ENCODE measurements at regions not wholly inside any gene's neighbourhood (a gene's known extent, or its start where the extent isn't known, plus 50 kb on each side); places are given as distances from the start of the nearest gene placed in this dataset.

DNA sequence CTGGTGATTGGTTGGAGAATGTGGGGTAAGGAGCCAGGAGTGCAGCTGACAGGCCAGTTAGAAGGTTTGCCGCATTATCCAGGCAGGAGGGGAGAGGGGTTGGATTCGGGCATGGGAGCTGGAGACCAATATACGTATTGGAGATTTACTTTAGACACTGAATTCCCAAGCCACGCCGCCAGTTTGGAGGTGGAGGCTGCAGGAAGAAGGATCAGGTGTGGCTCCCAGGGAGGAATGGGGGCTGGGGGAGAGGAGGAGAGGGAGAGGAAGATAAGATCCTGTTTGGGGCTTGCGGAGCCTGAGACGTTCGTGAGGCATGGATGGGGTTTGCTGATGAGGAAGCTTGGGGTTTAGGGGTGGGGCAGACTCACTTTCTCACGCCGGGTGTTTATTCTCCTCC is 155.1 kb upstream of the IGSF21 start:
- Mint-ChIP-seq H3K4me3 (no peak overlapping the region), H3K36me3 (ENCODE audit: insufficient read depth in 2 of 2) (no peaks in the 10 kb centered on the region), H3K4me1 (ENCODE audit: low read depth) (peaks cover 4% of the 10 kb centered on the region), H3K27me3 (ENCODE audit: low read depth) (peaks cover 19% of the 10 kb centered on the region), H3K9me3 (no peaks in the 10 kb centered on the region), H3K27ac (no peak overlapping the region)
- DNase-seq = no peak
- ATAC-seq (replicated peaks in 1 of 2) = no peak

DNA sequence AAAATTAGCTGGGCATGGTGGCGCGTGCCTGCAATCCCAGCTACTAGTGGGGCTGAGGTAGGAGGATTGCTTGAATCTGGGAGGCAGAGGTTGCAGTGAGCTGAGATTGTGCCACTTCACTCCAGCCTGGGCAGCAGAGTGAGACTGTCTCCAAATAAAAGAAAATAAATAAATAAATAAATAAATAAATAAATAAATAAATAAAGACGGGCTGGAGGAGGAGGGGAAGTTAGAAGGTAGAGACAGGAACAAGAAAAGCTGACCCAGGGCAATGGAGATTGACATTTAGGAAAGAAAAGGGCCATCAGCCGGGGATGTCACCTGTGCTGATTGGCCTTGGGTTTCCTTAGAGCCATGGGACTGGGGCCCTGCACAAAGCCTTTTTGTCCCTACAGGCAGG is 153.7 kb upstream of the IGSF21 start:
- Mint-ChIP-seq H3K9me3 (no peaks in the 10 kb centered on the region), H3K4me1 (ENCODE audit: low read depth) (peaks cover 9% of the 10 kb centered on the region), H3K27me3 (ENCODE audit: low read depth) (peaks cover 24% of the 10 kb centered on the region), H3K27ac (no peak overlapping the region), H3K36me3 (ENCODE audit: insufficient read depth in 2 of 2) (no peaks in the 10 kb centered on the region), H3K4me3 (no peak overlapping the region)
- ATAC-seq (replicated peaks in 1 of 2) = no peak
- DNase-seq = no peak

DNA sequence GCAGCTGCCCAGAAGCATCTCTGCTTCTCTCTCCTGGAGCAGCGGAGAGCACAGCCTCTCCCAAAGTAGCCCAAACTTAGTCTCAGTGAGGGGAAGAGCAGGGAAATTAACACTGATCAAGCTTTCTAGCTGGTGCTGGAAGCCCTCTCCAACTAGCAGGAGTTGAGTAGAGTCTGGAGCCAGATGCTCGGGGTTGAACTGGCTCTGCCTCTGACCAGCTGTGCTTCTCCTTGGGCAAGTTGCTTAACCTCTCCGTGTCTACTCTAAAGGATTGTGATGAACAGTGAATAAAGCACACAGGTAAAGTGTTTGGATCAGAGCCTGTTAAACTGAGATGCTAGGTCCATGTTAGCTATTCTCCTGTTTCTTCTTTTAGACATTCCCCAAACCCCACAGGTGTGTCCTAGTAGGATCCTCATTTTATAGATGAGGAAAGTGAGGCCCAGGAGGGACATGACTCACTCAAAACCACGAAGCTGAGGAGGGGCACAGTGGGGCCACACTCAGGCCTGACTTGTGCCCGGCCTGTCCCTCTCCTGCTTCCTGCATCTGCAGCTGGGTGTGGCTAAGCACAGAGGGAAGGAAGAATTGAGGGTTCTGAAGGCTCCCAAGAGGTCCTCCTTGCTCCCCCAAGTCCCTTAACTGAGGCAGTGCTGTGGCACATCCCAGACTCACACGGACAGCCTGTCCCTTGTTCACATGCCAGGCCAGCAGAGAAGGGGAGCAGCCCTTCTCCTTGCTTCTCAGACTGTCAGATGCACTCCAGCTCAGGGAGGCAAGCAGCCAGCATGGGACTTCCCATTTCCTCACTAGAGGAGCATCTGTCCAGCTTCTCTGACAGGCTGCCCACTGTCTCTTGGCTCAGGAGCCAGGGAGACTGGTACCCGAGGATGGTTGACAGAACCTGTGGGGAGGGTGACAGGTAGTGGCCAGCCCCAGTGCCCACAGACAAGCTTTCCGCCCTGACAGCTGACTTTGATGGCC is 152.0 kb upstream of the IGSF21 start:
- ATAC-seq (replicated peaks in 1 of 2) = no peak
- Mint-ChIP-seq H3K27me3 (ENCODE audit: low read depth) (peaks cover 27% of the 10 kb centered on the region), H3K36me3 (ENCODE audit: insufficient read depth in 2 of 2) (no peaks in the 10 kb centered on the region), H3K27ac (no peak overlapping the region), H3K9me3 (no peaks in the 10 kb centered on the region), H3K4me3 (no peak overlapping the region), H3K4me1 (ENCODE audit: low read depth) (peaks cover 11% of the 10 kb centered on the region)
- DNase-seq = no peak

DNA sequence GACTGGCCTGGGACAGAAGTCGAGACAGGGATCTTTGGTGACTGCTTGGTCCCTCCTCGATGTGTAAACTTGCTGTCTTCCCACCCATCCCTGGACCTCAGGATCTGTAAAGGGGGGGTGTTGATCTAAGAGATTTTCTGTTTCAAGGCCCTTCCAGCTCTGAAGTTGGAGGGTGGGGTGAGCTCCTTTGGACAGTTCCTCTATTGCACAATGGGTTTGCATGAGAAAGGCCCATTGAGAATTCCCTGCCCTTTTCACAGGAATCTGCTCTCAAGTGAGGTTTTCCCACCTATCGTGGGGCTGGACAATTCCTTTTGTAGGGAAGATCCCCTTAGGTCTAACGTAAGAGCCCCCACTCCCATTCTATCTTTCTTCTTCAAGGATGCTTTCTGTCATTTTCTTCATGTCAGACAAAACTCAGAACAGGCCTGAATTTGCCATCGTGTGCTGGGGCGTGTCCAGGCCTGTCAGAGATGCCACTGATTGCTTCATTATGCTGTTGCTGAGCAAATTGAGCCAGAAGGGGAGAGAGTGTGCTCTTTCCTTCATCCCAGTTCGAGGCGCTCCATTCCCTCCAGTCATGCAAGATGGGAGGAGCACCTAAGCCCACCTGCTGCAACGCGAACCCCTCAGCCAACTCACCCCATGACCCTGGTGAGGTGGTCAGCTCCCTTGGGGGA is 149.9 kb upstream of the IGSF21 start:
- Mint-ChIP-seq H3K27ac (no peak overlapping the region), H3K36me3 (ENCODE audit: insufficient read depth in 2 of 2) (no peaks in the 10 kb centered on the region), H3K4me1 (ENCODE audit: low read depth) (peaks cover 11% of the 10 kb centered on the region), H3K4me3 (no peak overlapping the region), H3K27me3 (ENCODE audit: low read depth) (peaks cover 15% of the 10 kb centered on the region), H3K9me3 (no peaks in the 10 kb centered on the region)
- DNase-seq (no peak), ATAC-seq (replicated peaks in 1 of 2) (no peak)

DNA sequence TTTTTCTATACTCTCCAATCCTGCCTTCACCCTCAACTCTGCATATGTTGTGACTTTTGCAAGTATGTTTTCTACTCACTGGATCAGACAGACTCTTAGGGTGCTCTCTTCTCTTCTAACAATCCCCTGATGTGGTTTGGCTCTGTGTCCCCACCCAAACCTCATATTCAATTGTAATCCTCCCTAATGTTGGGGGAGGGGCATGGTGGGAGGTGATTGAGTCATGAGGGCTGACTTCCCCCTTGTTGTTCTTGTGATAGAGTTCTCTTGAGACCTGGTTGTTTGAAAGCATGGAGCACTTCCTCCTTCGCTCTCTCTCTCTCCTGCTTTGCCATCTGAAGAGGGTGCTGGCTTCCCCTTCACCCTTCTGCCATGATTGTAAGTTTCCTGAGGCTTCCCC is 148.9 kb upstream of the IGSF21 start:
- H3K36me3 Mint-ChIP-seq (ENCODE audit: insufficient read depth in 2 of 2) = no peaks in the 10 kb centered on the region
- H3K27ac Mint-ChIP-seq = no peak overlapping the region
- DNase-seq (no peak), ATAC-seq (replicated peaks in 1 of 2) (no peak)
- no peaks in the 10 kb centered on the region for H3K9me3 Mint-ChIP-seq
- peaks cover 8% of the 10 kb centered on the region for H3K27me3 Mint-ChIP-seq (ENCODE audit: low read depth)
- no peak overlapping the region for H3K4me3 Mint-ChIP-seq
- H3K4me1 Mint-ChIP-seq (ENCODE audit: low read depth) = peaks cover 11% of the 10 kb centered on the region

DNA sequence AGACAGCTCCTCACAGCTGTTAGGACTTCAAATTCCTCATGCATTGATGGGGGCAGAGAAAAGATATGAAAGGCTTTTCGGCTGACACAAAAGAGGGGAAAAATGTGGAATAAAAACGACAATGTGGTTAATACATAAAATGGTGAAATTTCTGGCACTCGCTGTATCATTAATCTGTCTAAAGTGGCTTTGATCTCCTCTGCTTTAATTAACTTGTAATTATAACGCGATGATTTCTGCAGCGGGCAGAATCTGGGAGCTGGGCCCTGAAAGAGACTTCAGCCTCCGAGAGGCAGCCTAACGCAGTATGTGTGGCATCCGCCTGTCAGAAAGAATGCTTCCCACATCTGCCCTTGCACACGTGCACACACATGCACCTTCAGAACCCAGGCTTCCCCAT is 144.1 kb upstream of the IGSF21 start:
- peaks cover 6% of the 10 kb centered on the region for H3K4me1 Mint-ChIP-seq (ENCODE audit: low read depth)
- ATAC-seq (replicated peaks in 1 of 2) (no peak), DNase-seq (no peak)
- no peaks in the 10 kb centered on the region for H3K36me3 Mint-ChIP-seq (ENCODE audit: insufficient read depth in 2 of 2)
- H3K4me3 Mint-ChIP-seq = no peak overlapping the region
- H3K27ac Mint-ChIP-seq = no peak overlapping the region
- no peaks in the 10 kb centered on the region for H3K9me3 Mint-ChIP-seq
- H3K27me3 Mint-ChIP-seq (ENCODE audit: low read depth) = peaks cover 17% of the 10 kb centered on the region

DNA sequence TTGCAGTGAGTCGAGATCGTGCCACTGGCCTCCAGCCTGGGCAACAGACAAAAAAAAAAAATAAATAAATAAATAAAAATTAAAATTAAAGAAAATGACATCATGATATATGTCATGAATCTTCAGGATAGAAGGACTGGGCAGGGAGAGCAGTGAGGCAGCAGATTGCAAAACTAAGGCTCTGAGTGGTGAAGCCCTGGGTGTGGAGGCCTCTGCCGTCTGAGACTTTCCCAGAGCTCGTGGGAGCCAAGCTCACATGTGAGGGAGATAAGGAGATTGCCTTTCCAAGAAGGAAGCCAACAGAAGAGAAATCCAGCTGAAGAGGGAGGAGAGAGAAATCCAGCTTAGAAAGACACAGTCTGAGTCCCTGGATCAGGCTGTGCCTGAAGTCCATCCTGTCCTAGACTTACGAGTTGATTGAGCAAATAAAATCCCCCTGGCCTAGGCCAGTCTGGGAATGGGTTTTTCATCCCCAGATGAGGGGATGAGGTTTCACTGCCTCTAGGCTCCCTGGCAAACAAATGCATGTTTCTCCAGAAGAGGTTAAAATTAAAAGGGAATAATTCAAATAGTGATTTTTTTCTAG is 142.0 kb upstream of the IGSF21 start:
- no peak for DNase-seq
- peaks cover 10% of the 10 kb centered on the region for H3K27me3 Mint-ChIP-seq (ENCODE audit: low read depth)
- no peak for ATAC-seq (replicated peaks in 1 of 2)
- H3K36me3 Mint-ChIP-seq (ENCODE audit: insufficient read depth in 2 of 2) = no peaks in the 10 kb centered on the region
- no peaks in the 10 kb centered on the region for H3K4me1 Mint-ChIP-seq (ENCODE audit: low read depth)
- no peak overlapping the region for H3K27ac Mint-ChIP-seq
- H3K9me3 Mint-ChIP-seq = no peaks in the 10 kb centered on the region
- no peak overlapping the region for H3K4me3 Mint-ChIP-seq

DNA sequence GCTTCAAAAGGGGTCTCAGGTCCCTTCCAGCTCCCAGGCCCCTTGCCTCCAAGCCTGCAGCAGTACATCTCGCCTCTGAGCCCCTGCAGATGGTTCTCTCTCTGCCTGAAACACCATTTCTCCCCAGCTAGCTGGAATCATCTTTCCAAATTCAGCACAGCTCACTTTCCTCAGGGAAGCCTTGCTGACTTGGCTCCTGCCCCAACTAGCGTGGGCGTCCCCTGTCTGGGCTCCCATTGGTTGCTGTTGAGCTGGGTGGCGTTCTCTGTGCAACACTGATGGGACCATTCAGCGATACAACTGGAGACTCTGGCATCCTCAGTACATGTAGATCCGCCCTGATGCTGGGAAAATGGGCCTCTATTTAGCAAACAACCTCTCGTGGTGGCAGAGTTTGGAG is 141.3 kb upstream of the IGSF21 start:
- Mint-ChIP-seq H3K27ac (no peak overlapping the region), H3K9me3 (no peaks in the 10 kb centered on the region), H3K4me1 (ENCODE audit: low read depth) (no peaks in the 10 kb centered on the region), H3K4me3 (no peak overlapping the region), H3K36me3 (ENCODE audit: insufficient read depth in 2 of 2) (no peaks in the 10 kb centered on the region), H3K27me3 (ENCODE audit: low read depth) (peaks cover 10% of the 10 kb centered on the region)
- no peak for DNase-seq
- no peak for ATAC-seq (replicated peaks in 1 of 2)

DNA sequence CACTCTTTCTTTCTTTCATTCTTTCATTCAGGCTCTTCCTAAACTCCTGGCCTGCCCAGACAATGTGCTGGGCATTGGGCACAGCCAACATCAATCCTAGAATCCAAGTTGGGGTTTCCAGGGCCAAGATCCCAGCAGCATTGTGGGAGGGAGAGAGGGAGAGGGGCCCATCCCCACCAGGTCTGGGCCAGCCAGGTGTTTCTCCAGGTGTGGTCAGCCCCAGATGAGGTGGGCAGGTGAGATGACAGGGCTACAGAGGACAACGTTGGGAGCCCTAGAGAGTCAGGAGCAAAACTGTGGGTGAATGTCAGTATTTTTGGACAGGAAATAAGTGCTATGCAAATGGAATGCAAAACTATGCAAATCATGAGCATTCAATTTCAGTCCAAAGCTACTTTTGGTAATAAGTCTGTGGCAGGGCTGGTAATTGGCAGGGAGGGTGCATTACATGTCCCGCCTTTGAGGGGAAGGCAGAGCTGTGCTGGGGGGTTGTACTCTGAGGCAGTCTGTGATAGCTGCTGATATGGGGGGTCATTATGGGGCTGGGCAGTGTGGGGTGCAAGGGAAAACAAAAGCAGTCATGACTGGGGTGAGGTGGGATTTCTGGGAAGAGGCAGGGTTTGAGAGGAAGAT is 139.9 kb upstream of the IGSF21 start:
- Mint-ChIP-seq H3K9me3 (no peaks in the 10 kb centered on the region), H3K4me3 (no peak overlapping the region), H3K27ac (no peak overlapping the region), H3K27me3 (ENCODE audit: low read depth) (peaks cover 10% of the 10 kb centered on the region), H3K36me3 (ENCODE audit: insufficient read depth in 2 of 2) (no peaks in the 10 kb centered on the region), H3K4me1 (ENCODE audit: low read depth) (no peaks in the 10 kb centered on the region)
- ATAC-seq (replicated peaks in 1 of 2) (no peak), DNase-seq (no peak)

DNA sequence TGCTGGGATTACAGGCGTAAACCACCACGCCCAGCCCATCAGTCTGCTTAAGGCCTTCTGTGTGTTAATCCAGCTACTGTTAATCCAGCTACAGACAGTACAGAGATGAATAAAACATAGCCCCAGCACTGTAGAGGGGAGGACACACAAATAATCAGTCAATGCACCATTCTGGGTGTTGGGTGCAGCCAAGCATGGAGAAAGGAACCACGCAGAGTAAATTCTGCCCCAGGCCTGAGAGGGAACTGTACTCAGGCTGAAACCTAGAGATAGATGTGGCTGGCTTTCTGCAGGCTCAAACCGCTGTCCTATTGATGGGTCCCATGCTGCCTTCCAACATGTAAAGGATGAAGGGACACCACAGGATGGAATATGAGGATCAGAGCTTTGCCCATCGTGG is 136.8 kb upstream of the IGSF21 start:
- H3K36me3 Mint-ChIP-seq (ENCODE audit: insufficient read depth in 2 of 2) = no peaks in the 10 kb centered on the region
- H3K9me3 Mint-ChIP-seq = no peaks in the 10 kb centered on the region
- ATAC-seq (replicated peaks in 1 of 2) (no peak), DNase-seq (no peak)
- H3K27ac Mint-ChIP-seq = no peak overlapping the region
- H3K4me1 Mint-ChIP-seq (ENCODE audit: low read depth) = no peaks in the 10 kb centered on the region
- peaks cover 10% of the 10 kb centered on the region for H3K27me3 Mint-ChIP-seq (ENCODE audit: low read depth)
- H3K4me3 Mint-ChIP-seq = no peak overlapping the region

DNA sequence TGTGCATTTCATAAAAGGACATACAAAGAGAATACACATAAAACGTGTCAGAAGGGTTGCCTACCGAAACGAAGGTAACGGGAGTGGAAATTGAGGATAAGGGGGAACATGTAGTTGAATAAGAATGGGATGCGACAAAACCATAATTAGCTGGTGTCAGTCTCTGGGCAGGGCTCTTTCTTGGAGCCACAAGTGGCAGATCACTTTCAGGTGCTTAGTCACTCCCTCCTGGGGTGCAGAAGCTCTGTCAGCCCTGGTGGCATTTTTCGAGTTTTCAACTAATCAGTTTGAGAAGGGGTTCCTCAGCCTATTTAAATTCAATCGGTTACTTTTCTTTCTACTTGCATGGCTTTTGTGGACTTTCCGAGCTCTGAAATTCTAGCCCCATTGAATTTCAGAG is 133.9 kb upstream of the IGSF21 start:
- Mint-ChIP-seq H3K4me3 (no peak overlapping the region), H3K4me1 (ENCODE audit: low read depth) (no peaks in the 10 kb centered on the region), H3K27me3 (ENCODE audit: low read depth) (no peaks in the 10 kb centered on the region), H3K27ac (no peak overlapping the region), H3K36me3 (ENCODE audit: insufficient read depth in 2 of 2) (no peaks in the 10 kb centered on the region), H3K9me3 (no peaks in the 10 kb centered on the region)
- no peak for DNase-seq
- no peak for ATAC-seq (replicated peaks in 1 of 2)

DNA sequence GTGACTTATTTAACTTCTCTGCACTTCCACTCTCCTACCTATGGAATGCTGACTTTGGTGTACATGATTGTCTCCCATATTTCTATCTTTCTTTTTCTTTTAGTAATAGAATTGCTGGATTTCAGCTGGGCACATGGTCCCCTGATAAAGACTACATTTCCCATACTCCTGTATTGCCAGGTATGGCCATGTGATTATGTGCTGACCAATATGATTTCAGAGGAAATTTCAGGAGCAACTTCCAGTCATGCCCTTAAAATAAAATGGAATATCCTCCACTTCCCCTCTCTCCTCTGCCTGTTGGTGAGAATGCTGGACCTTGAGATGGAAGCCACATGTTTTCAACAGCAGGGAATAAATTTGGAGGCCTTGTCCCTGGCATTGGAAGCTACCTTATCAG is 130.7 kb upstream of the IGSF21 start:
- H3K4me1 Mint-ChIP-seq (ENCODE audit: low read depth) = no peaks in the 10 kb centered on the region
- DNase-seq (no peak), ATAC-seq (replicated peaks in 1 of 2) (no peak)
- H3K4me3 Mint-ChIP-seq = no peak overlapping the region
- no peak overlapping the region for H3K27ac Mint-ChIP-seq
- no peaks in the 10 kb centered on the region for H3K36me3 Mint-ChIP-seq (ENCODE audit: insufficient read depth in 2 of 2)
- H3K9me3 Mint-ChIP-seq = no peaks in the 10 kb centered on the region
- H3K27me3 Mint-ChIP-seq (ENCODE audit: low read depth) = no peaks in the 10 kb centered on the region

DNA sequence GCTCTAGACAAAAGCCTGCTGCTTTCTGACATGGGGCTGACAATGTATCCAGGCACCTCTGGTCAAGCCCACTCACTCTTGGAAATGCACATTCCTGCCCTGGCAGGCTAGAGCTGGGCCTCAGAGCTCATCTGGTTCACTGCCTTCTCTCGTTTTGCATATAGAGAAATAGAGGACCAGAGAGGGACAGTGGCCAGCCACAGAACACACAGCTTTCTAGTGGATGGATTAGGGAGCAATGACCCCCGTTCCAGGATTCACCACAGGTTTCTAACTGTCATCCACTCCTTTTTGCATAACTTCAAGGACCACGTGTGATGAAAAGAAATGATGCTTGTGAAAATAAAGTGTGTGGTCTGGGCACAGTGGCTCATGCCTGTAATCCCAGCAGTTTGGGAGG is 129.6 kb upstream of the IGSF21 start:
- Mint-ChIP-seq H3K27ac (no peak overlapping the region), H3K4me1 (ENCODE audit: low read depth) (no peaks in the 10 kb centered on the region), H3K9me3 (no peaks in the 10 kb centered on the region), H3K4me3 (no peak overlapping the region), H3K27me3 (ENCODE audit: low read depth) (peaks cover 6% of the 10 kb centered on the region), H3K36me3 (ENCODE audit: insufficient read depth in 2 of 2) (no peaks in the 10 kb centered on the region)
- DNase-seq = no peak
- no peak for ATAC-seq (replicated peaks in 1 of 2)
